SK-N-SH (cell line): ENCODE measurements at regions not wholly inside any gene's neighbourhood (a gene's known extent, or its start where the extent isn't known, plus 50 kb on each side); places are given as distances from the start of the nearest gene placed in this dataset.

Experiments
- CTCF ChIP-seq: fragments of 200-600 bp; sonication (generic); IDR thresholded peaks from 2 replicates; pipeline ENCODE4 v1.6.1; 2017; ENCODE audit warnings: antibody characterized with exemption, mild to moderate bottlenecking, moderate library complexity
- EZH2phosphoT487 ChIP-seq: fragments of 200-600 bp; sonication (generic); IDR thresholded peaks from 2 replicates; pipeline ENCODE4 v1.6.1; 2017; ENCODE audit warnings: low read depth, mixed run types, mild to moderate bottlenecking, antibody characterized with exemption, moderate library complexity, borderline replicate concordance
- MXI1 ChIP-seq: IDR thresholded peaks from 2 replicates; pipeline ENCODE4 v1.6.1; 2012; ENCODE audit warnings: mild to moderate bottlenecking, low read depth, low read length, improper control_type of control experiment
- POLR2AphosphoS5 ChIP-seq: IDR thresholded peaks from 2 replicates; pipeline ENCODE4 v1.6.1; 2012; ENCODE audit warnings: low read depth, low read length
- USF1 ChIP-seq: IDR thresholded peaks from 2 replicates; pipeline ENCODE4 v1.4.0; 2012; ENCODE audit warnings: low read depth, borderline replicate concordance

- TF ChIP-seq CTCF (no peak), USF1 (no peak), POLR2AphosphoS5 (no peak), EZH2phosphoT487 (no peak), MXI1 (no peak)
Observed at GRCh38 chr1:29655145-29655544, 418.8 kb downstream of the PTPRU start.
